ENCODE measurements at regions not wholly inside any gene's neighbourhood (a gene's known extent, or its start where the extent isn't known, plus 50 kb on each side); places are given as distances from the start of the nearest gene placed in this dataset.
A peak's percentile ranks its signal among the peaks of the same experiment; 100 is the strongest.

DNA sequence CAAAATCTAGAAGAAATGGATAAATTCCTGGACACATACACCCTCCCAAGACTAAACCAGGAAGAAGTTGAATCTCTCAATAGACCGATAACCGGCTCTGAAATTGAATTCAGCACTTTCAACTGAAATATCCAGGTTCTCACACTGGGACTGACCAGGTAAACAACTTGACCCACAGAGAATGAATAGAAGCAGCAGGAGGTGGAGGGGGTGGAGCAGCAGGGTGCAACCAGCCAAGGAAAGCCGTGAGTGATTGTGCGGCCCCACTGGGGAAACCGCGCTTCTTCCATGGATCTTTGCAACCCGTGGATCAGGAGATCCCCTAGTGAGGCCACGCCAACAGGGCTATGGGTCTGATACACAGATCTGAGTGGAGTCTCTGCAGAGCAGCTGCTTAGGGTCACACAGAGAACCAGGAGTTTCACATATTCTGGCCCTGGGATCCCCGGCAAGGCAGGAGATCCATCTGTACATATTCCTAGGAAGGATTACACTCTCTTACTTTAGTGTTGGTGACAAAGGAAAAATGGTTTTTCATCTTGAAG, 181.5 kb downstream of the SLCO4C1 start:
- no peak for TF ChIP-seq CTCF (IDR thresholded peaks at IDR 0.05)

GRCh38 chr5:102107865-102108264, 188.2 kb downstream of the SLCO4C1 start:
- no peak for TF ChIP-seq CTCF (IDR thresholded peaks at IDR 0.05)

GRCh38 chr5:102106599-102106998, 189.5 kb downstream of the SLCO4C1 start:
- TF ChIP-seq CTCF (IDR thresholded peaks at IDR 0.05), result no peak

GRCh38 chr5:102099766-102100331, 196.2 kb downstream of the SLCO4C1 start:
- no peak for TF ChIP-seq CTCF (IDR thresholded peaks at IDR 0.05)

DNA sequence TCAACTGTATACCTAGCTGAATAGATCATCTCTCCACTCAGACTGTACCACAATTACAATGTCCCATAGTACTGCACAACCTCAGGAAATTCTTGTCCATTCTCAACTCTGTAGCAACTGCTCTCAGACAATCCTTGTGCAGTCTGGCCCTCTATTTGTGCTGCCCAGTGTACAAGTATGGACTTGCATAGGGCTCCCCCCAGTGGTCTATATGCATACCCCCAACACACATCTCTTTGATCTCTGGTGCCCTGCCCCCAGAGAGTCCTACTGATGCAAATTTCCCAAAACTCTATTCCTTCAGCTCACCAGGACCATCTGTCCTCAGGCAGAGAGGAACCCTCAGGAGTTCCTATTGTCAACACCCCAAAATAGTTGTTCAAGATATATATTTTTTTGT, 205.3 kb downstream of the SLCO4C1 start:
- peak; percentile 66 for TF ChIP-seq CTCF (IDR thresholded peaks at IDR 0.05)

- no peak for TF ChIP-seq CTCF (IDR thresholded peaks at IDR 0.05)
Observed at GRCh38 chr5:102089883-102090282, 206.2 kb downstream of the SLCO4C1 start.

DNA sequence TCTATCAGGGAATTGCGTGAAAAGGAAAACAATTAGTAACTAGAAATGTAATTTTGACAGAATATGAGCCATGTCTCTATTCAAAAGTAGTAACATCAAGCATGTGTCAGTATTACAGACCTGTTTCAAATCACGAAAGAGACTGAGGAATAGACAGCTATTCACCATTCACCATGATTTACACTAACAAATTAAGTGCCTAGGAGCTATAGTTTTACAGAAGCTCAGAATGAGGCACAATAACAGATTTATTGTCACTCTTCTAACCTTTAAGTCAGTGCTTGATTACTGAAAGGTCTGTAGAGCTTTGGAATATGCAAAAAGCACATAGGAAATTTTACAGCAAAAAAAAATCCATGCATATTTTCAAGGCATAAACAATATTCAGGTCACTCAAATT, 208.2 kb downstream of the SLCO4C1 start:
- no peak for TF ChIP-seq CTCF (IDR thresholded peaks at IDR 0.05)

- no peak for TF ChIP-seq CTCF (IDR thresholded peaks at IDR 0.05)
Observed at GRCh38 chr5:102080288-102080687, 215.8 kb downstream of the SLCO4C1 start.
